ENCODE measurements at regions not wholly inside any gene's neighbourhood (a gene's known extent, or its start where the extent isn't known, plus 50 kb on each side); places are given as distances from the start of the nearest gene placed in this dataset.

GRCh38 chr12:108462686-108463085, 52.4 kb upstream of the FICD start:
- no peak for DNase-seq

GRCh38 chr12:108461058-108461660, 53.9 kb upstream of the FICD start:
- DNase-seq: no peak

- DNase-seq: no peak
Observed at GRCh38 chr12:108459149-108459548, 55.9 kb upstream of the FICD start.

GRCh38 chr12:108457734-108458361, 57.2 kb upstream of the FICD start:
- DNase-seq: no peak

- peak; percentile 46 for DNase-seq
Observed at GRCh38 chr12:108457006-108457733, 57.9 kb upstream of the FICD start.

- DNase-seq: no peak
Observed at GRCh38 chr12:108455706-108456105, 59.4 kb upstream of the FICD start.

GRCh38 chr12:108454539-108455139, 60.4 kb upstream of the FICD start:
- DNase-seq: no peak

GRCh38 chr12:108449478-108449877, 65.6 kb upstream of the FICD start:
- no peak for DNase-seq

GRCh38 chr12:108448246-108448645, 66.8 kb upstream of the FICD start:
- no peak for DNase-seq

- no peak for DNase-seq
Observed at GRCh38 chr12:108447168-108447832, 67.8 kb upstream of the FICD start.

GRCh38 chr12:108446766-108447165, 68.3 kb upstream of the FICD start:
- no peak for DNase-seq

- DNase-seq: no peak
Observed at GRCh38 chr12:108442910-108443309, 72.2 kb upstream of the FICD start.

GRCh38 chr12:108442067-108442466, 73.0 kb upstream of the FICD start:
- no peak for DNase-seq

GRCh38 chr12:108441549-108441948, 73.5 kb upstream of the FICD start:
- no peak for DNase-seq

- no peak for DNase-seq
Observed at GRCh38 chr12:108440736-108441135, 74.3 kb upstream of the FICD start.

GRCh38 chr12:108438667-108439066, 76.4 kb upstream of the FICD start:
- DNase-seq: no peak

- no peak for DNase-seq
Observed at GRCh38 chr12:108432423-108433121, 82.5 kb upstream of the FICD start.

GRCh38 chr12:108430926-108431325, 84.2 kb upstream of the FICD start:
- DNase-seq: no peak

GRCh38 chr12:108430245-108430644, 84.8 kb upstream of the FICD start:
- no peak for DNase-seq

- DNase-seq: no peak
Observed at GRCh38 chr12:108425238-108425795, 86.2 kb upstream of the CMKLR1 start.

GRCh38 chr12:108424816-108425215, 85.7 kb upstream of the CMKLR1 start:
- no peak for DNase-seq

GRCh38 chr12:108424026-108424425, 84.9 kb upstream of the CMKLR1 start:
- DNase-seq: no peak
